Hypothalamus (tissue), 51 donors: ENCODE measurements at regions not wholly inside any gene's neighbourhood (a gene's known extent, or its start where the extent isn't known, plus 50 kb on each side); places are given as distances from the start of the nearest gene placed in this dataset.
"Not testable (repeated sequence)": the region's sequence is repeated elsewhere in the genome, so short reads cannot be mapped to it uniquely, and the experiment has no call there.

Experiments used
- DNase-seq, 51 donors: peaks; one replicate each; lab custom pipeline; 2025; lab: John Stamatoyannopoulos, UW

GRCh38 chr11:81644239-81644840, 1089.3 kb downstream of the FAM181B start:
- DNase-seq = peak in 9 of 51 donors; percentile 1 to 60 (median 9)

- no peak for DNase-seq
Measured at GRCh38 chr11:81634483-81634882, 1099.2 kb downstream of the FAM181B start.

- no peak for DNase-seq
Measured at GRCh38 chr11:81602508-81602907, 1131.2 kb downstream of the FAM181B start.

GRCh38 chr11:81596704-81597103, 1137.0 kb downstream of the FAM181B start:
- no peak for DNase-seq

- DNase-seq = no peak
Measured at GRCh38 chr11:81585390-81585933, 1148.2 kb downstream of the FAM181B start.

- DNase-seq = no peak
Measured at GRCh38 chr11:81579339-81579738, 1154.3 kb downstream of the FAM181B start.

- DNase-seq = no peak
Measured at GRCh38 chr11:81578571-81578970, 1155.1 kb downstream of the FAM181B start.

GRCh38 chr11:81574301-81574700, 1159.4 kb downstream of the FAM181B start:
- no peak for DNase-seq

GRCh38 chr11:81573367-81573766, 1160.3 kb downstream of the FAM181B start:
- DNase-seq = no peak

- no peak for DNase-seq
Measured at GRCh38 chr11:81570669-81571068, 1163.0 kb downstream of the FAM181B start.

GRCh38 chr11:81569999-81570398, 1163.7 kb downstream of the FAM181B start:
- DNase-seq = no peak

GRCh38 chr11:81568918-81569317, 1164.7 kb downstream of the FAM181B start:
- no peak for DNase-seq

GRCh38 chr11:81548123-81548522, 1185.5 kb downstream of the FAM181B start:
- DNase-seq = no peak

- DNase-seq = not testable (repeated sequence)
Measured at GRCh38 chr11:81539806-81540205, 1193.9 kb downstream of the FAM181B start.

GRCh38 chr11:81515566-81515965, 1218.1 kb downstream of the FAM181B start:
- DNase-seq = no peak

- peak in 3 of 51 donors; percentile 3 to 20 (median 4) for DNase-seq
Measured at GRCh38 chr11:81497202-81497804, 1236.4 kb downstream of the FAM181B start.

- DNase-seq = no peak
Measured at GRCh38 chr11:81496601-81497000, 1237.1 kb downstream of the FAM181B start.

GRCh38 chr11:81495699-81496292, 1237.9 kb downstream of the FAM181B start:
- no peak for DNase-seq

GRCh38 chr11:81494431-81494830, 1239.2 kb downstream of the FAM181B start:
- no peak for DNase-seq

- no peak for DNase-seq
Measured at GRCh38 chr11:81492923-81493445, 1240.7 kb downstream of the FAM181B start.

GRCh38 chr11:81487109-81487508, 1246.6 kb downstream of the FAM181B start:
- no peak for DNase-seq

- DNase-seq = no peak
Measured at GRCh38 chr11:81484196-81484595, 1249.5 kb downstream of the FAM181B start.
